ENCODE measurements at regions not wholly inside any gene's neighbourhood (a gene's known extent, or its start where the extent isn't known, plus 50 kb on each side); places are given as distances from the start of the nearest gene placed in this dataset.

DNA sequence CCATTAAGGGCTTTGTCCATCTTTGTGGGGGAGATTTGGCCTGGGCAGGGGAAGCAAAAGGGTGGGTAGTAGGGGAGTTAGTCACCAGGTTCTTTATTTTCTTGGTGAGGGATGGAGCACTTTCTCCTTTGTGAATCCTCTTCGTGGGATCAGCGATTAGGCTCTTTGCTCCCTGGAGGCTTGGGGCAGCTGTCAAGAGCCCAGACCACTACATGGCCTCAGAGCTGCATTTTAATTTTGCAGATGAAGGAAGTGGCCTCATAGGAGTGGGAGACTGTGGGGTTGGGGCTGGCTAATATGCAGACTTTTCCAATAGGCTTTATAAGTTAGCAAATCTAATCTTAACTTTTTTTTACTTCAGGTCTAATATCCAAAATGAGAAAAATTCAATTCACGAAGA is 168.1 kb upstream of the DEFB112 start:
- no peak for DNase-seq (ENCODE audit: low spot score)

DNA sequence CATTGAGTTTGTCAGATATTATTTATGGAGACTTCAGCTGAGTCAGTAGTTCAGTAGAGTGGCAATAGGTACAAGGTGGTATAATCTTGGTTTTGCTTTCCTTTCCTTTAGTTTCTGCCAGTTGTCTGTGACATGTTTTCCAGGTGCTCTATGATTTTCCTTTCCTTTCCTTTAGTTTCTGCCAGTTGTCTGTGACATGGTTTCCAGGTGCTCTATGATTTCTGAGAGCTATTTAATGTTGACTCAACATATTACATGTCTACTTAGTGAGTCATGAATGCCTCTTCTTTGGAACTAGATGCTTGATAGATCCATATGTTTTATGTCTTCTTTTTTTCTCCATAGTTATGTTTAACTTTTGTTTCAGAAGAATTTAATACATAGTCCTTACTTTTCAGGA is 186.4 kb upstream of the DEFB112 start:
- DNase-seq (ENCODE audit: low spot score): no peak

GRCh38 chr6:50239853-50240252 is 190.1 kb upstream of the DEFB112 start:
- DNase-seq (ENCODE audit: low spot score): no peak

DNA sequence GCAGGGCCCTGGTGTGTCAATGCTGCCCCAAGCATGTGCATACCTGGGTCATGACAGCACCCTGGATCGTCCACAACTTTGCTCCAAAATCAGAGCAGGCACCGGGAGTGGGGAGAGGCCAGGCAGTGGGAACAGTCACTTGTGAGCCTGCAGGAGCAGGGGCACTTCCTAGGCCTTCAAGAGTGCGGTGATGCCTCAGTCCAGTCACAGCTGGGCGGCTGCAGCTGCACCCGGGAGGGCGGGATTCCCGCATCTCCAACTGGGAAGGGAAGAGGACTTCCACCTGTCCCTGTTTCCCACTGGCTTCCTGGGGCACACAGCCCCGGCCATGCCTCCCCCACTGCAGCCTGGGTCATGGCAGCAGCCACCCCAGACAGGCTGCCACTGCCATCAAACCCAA is 191.3 kb upstream of the DEFB112 start:
- DNase-seq (ENCODE audit: low spot score): no peak

DNA sequence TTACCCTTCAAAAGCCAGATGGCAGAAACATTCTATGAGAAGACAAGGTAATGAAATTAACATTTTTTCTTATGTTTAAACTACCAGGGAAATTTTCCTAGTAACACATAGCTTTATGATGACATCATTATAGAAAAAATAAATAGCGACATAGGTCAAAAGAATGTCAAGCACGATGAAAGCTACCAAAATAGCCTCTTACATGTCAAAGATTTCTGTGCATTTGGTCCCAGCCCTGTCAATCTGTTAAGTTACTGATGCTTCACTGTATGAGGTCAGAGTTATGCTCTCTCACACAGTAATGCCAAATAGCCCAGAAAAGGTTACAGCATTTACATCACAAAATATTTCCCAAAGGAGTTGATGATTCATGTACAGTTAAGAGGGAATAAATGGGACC is 199.8 kb upstream of the DEFB112 start:
- DNase-seq (ENCODE audit: low spot score): no peak

DNA sequence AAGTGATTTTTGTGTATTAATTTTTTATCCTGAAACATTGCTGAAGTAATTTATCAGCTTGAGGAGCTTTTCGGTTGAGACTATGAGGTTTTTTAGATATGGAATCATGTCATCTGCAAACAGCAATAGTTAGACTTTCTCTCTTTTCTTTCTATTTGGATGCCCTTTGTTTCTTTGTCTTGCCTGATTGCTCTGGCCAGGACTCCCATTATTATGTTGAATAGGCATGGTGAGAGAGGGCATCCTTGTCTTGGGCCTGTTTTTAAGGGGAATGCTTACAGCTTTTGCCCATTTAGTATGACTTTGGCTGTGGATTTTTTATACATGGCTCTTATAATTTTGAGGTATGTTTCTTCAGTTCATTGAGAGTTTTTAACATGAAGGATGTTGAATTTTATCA is 207.6 kb upstream of the DEFB112 start:
- no peak for DNase-seq (ENCODE audit: low spot score)

GRCh38 chr6:50259903-50260302 is 210.2 kb upstream of the DEFB112 start:
- no peak for DNase-seq (ENCODE audit: low spot score)

DNA sequence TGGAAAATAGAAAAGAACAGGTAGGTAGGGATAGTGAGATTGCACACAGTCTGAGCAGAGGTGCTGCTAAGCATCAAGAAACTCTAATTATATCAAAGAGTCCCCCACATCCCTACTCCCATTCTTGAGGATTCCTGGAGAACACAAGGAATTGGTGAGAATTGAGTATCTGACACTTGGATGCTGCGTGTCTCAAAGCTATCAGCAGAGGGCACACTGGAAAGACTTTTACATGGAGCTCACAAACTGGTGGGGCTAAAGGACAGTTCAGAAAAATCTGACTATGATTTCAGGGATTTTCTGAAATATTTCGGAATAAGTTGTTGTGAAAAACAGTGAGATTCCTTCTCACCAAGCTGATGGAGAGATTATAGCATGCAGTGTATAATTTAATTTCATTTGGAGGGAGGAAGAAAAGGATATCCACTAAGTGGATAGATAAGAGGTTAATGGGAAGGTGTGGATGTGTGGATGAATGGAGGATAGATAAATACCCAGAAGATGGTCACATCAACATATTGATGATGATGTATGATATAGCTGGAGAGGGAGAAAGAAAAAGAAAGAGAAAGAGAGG is 215.4 kb upstream of the DEFB112 start:
- DNase-seq (ENCODE audit: low spot score): no peak

DNA sequence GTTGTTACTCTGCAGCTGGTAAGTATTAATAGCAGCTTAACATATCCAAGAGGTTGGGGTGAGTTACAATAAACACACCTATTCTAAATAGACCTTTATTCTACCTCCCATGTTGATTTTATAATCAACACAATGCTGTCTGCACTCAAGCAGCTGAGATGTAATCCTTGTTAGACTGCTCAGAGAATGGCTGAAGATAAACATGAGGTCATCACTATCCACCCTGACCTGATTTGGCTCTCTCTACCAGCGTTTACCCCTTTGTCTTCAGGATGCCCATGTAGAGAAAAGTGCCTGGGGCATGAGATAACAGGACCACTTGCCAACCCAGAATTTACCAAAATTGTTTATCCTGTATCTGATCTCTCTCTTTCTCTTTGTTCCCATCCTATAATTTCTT is 220.7 kb upstream of the DEFB112 start:
- DNase-seq (ENCODE audit: low spot score): no peak

GRCh38 chr6:50271266-50271665 is 221.5 kb upstream of the DEFB112 start:
- no peak for DNase-seq (ENCODE audit: low spot score)

- no peak for DNase-seq (ENCODE audit: low spot score)
Measured at GRCh38 chr6:50271817-50272216, 222.1 kb upstream of the DEFB112 start.

DNA sequence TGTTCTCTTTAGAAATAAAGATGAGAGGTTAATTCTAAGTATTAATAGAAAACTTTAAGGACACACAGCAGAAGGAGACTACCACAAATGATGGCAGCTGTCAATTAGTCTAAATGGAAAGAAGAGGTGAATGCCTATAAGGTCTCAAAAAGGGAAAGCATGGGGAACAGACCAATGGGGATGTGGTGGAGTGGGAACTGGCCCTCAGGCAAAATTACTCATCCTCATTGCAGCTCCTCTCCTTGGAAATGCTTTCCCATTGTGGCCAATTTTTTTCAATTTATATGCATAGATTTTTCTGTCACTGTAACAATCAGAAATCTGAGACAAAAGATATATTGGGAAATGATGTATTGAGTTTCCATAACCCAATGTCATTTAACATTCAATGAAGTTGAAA is 222.9 kb upstream of the DEFB112 start:
- DNase-seq (ENCODE audit: low spot score): no peak

DNA sequence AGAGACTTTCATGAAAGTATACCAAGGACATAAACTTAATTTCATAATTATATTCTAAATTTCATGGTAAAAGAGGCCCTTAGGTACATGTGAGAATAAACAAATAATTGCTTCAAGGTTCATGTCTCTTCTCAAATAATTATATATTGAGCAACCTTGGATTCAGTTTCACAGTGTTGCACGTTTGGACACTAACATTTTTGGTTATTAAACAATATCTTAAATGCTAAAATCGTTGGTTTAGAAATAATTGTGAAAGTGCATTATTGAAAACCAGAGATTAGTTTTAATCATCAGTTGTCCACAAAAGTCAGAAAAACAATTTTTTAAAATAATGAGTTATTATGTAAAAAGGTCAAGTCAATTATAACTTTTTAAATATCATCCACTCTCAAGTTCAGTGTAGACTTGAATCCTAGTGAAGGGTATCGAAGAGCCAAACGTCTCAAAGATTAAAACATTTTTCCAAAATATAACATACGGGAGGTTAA is 227.1 kb upstream of the DEFB112 start:
- no peak for DNase-seq (ENCODE audit: low spot score)

DNA sequence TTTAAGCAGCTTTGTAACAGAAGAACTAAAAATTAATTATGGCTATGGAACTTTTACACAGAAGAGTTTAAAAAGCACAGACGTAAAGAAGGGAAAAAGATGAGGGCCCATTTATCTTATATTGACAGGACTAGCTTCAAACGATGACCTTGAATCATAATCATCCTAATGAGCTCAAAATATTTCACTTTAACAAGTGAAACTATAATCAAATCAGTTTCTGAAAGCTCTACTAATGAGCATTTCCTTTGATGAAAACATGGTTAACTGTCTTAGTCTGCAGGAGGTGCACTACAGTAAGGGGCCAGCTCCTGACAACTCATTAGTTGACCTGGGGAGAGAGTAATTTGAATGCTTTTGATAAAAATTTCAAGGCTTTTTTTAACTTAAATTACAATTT is 228.0 kb upstream of the DEFB112 start:
- no peak for DNase-seq (ENCODE audit: low spot score)

- no peak for DNase-seq (ENCODE audit: low spot score)
Measured at GRCh38 chr6:50278663-50279062, 228.9 kb upstream of the DEFB112 start.

- no peak for DNase-seq (ENCODE audit: low spot score)
Measured at GRCh38 chr6:50285735-50286134, 236.0 kb upstream of the DEFB112 start.

DNA sequence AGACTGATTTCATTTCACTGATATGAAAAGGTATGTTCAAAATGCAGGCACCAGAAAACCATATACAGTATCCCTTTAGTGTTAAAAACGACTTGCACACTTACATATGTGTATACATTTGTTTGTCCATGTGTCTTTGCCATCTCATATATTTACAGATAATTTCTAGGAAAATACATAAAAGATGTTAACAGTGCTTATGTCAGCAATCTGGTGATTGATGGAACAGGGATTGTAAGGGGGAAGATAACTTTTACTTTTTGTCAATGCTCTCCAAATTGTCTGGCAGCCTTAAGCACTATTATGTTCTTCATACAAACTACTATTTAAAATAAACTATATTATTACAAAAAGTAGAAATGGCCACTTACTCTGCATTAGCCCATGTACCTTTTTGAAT is 238.5 kb upstream of the DEFB112 start:
- no peak for DNase-seq (ENCODE audit: low spot score)

GRCh38 chr6:50288881-50289280 is 239.2 kb upstream of the DEFB112 start:
- no peak for DNase-seq (ENCODE audit: low spot score)

DNA sequence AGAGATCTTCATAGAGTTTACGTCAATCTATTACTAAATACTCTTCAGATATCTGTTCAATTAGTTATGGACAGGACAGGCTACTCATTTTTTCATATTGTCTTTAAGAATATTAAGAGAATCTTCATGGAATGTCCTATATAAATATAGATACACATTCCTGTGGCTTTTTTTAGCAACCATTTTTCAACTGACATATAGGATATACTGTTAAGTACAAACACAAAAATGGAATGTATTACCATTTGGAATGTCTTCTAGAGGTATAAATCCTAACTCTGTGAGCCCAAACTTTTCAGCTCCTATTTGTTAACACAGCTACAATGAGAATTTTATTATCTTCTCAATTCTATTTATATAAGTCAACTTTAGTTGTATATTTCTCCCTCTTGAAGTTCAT is 239.6 kb upstream of the DEFB112 start:
- no peak for DNase-seq (ENCODE audit: low spot score)

GRCh38 chr6:50301307-50301706 is 251.6 kb upstream of the DEFB112 start:
- no peak for DNase-seq (ENCODE audit: low spot score)

DNA sequence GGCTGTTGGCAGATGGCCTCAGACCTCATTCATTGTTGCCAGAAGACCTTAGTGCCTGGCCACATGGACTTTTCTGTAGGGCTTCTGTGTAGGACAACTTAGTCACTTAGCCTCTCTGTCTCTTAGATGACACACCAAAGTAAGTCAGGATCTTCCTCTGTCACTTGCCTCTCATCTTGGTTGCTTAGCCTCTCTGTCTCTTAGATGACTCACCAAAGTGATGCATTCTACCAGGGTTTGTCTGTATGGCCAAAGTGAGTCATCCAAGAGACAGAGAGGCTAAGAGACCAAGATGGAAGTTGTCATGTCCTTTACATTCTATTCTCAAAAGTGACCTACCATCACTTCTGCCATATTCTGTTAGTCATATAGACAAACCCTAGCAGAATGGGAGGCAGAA is 255.9 kb upstream of the DEFB112 start:
- peak; percentile 23 for DNase-seq (ENCODE audit: low spot score)

DNA sequence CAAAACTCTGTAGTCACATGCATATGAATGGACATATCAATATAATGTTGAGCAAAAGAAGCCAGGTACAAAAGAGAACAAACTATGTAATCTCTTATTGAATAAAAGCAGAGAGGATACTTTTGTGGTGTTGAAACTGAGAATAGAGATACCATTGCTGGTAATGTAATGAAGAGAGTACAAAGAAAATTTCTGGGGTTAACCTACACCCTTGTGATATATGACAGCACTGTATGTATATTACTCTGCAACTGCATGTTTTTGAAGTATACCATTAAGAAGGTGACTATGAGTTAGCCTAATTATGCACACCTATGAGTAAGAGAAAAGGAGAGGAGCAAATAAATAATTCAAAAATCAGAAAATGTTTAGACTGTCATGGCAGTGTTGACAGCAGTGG is 268.8 kb upstream of the DEFB112 start:
- no peak for DNase-seq (ENCODE audit: low spot score)

DNA sequence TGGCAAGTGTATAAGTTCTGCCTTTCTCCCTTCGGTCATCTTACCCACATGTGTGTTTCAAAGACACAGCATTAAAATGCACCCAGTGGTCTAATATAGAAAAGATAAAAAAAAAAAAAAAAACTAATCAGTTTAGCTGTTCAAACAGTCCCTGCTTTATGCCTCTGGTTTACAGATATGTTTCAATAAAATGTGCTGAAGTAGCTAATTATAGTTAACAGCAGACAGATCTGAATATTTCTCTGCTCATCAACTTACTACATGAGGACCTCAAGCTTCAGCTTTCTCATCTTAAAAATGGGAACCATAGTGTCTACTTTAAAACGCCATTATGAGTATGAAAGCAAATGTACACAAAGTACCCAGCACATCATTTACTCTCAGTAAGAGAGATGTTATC is 280.6 kb upstream of the DEFB112 start:
- no peak for DNase-seq (ENCODE audit: low spot score)

DNA sequence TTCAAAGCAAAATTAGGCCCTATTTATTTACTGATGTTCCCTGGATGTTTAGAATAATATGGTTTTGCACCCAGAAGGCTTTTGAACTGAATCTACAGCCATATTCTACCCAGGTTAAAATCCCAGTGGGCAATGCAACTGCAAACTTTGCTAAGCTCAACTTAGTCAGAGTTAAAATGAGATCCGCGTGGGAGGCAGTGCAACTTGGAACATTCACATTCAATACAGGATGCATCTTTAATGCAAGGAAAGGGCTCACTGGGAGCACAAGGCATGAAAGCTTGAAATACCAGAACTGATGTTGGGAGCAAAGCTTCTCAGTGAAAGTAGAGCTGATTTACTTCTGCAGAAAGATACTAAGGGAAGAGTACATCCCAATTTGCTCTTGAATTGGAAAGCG is 281.2 kb upstream of the DEFB112 start:
- no peak for DNase-seq (ENCODE audit: low spot score)

DNA sequence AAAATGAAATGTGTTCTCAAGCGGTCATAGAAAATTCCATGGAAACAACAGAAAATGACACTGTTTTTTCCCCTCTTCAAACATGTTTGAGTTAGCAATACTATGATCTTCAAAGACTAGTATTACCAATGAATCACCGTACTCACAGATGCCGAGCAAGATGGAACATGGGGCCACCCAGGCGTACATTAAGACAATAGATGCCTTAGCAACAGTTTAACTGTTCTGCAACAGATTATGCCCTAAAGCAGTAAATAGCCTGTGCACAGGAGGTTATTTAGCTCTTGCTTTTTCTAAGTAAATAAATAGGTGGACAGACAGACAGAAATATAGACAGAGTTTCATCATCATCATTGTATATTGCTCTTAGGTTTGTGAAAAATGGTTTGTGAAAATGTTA is 284.0 kb upstream of the DEFB112 start:
- no peak for DNase-seq (ENCODE audit: low spot score)
